Suppressor macrophage treated with lipopolysaccharide for 4 hours (primary cell): ENCODE measurements at regions not wholly inside any gene's neighbourhood (a gene's known extent, or its start where the extent isn't known, plus 50 kb on each side); places are given as distances from the start of the nearest gene placed in this dataset.
"Not testable (repeated sequence)": the region's sequence is repeated elsewhere in the genome, so short reads cannot be mapped to it uniquely, and the experiment has no call there.

Source experiments
- DNase-seq: peaks from one replicate; pipeline ENCODE4 v3.0.0-alpha.2; 2020

- no peak for DNase-seq
Measured at GRCh38 chr6:140401761-140402160, 1027.3 kb upstream of the CITED2 start.

GRCh38 chr6:140398076-140398475 lies 1023.6 kb upstream of the CITED2 start:
- DNase-seq: no peak

GRCh38 chr6:140397106-140397505 lies 1022.7 kb upstream of the CITED2 start:
- no peak for DNase-seq

DNA sequence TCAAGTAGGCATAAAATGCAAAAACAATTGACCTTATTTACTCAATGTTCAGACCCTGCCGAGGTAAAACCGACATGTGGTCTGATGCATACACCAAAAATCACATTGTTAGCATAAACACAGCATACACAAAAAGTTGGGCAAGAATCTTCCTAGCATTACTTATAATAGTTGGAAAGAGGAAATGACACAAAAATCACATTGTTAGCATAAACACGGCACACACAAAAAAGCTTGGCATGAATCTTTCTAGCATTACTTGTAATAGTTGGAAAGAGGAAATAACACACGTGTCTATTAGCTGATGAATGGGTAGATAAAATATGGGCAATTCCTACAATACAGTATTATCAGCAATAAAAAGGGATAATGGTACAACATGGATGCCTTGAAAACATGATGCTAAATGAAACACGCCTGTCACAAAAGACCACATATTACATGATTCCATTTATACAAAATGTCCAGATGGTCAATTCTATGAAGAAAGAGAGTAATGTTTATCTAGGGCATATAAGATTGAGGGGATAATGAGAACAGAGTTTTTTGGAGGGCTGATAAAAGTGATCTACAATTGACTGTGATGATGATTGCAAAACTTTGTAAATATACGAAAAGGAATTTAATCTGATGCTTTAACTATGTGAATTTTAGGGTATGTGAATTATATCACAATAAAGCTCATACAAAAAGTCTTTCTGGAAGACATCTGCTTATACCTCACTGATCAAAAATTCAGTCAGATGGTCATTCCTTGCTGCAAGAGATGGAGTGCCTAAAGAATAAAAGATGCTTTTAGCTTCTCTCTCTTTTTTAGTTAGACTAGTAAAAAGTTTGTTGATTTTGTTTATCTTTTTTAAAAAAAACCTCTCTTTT lies 1019.5 kb upstream of the CITED2 start:
- peak; percentile 62 for DNase-seq

GRCh38 chr6:140388815-140389214 lies 1014.4 kb upstream of the CITED2 start:
- no peak for DNase-seq

GRCh38 chr6:140388192-140388802 lies 1013.8 kb upstream of the CITED2 start:
- DNase-seq: no peak

DNA sequence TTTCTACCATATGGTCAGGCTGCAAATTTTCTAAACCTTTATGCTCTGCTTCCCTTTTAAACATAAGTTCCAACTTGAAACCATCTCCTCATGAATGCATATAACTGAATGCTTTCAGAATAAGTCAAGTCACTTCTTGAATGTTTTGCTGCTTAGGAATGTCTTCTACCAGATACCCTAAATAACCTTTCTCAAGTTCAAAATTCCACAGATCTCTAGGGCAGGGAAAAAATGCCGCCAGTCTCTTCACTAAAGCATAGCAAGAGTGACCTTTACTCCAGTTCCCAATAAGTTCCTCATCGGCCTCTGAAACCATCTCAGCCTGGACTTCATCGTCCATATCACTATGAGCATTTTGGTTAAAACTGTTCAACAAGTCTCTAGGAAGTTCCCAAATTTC lies 1011.2 kb upstream of the CITED2 start:
- no peak for DNase-seq

DNA sequence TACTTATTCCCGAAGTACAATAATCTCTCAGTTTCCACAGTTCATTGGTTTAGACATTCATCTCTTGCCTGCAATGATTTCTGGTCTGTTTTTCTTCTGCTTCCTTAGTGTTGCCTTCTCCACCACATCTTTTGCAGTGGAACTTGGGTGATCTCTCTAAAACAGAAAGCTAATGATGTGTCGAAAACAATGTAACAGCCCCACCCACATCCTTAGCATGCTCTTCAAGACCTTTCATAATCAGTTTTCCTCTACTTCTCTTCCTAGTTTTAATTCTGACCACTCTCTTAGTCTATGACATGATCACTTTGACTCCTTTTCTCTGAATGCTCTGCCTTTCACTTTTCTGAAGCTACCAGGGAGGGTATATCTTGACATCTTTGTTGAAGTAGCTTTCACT lies 1007.9 kb upstream of the CITED2 start:
- DNase-seq: peak; percentile 45

- peak; percentile 8 for DNase-seq
Measured at GRCh38 chr6:140380427-140381218, 1006.2 kb upstream of the CITED2 start.

GRCh38 chr6:140379919-140380318 lies 1005.5 kb upstream of the CITED2 start:
- DNase-seq: no peak

- no peak for DNase-seq
Measured at GRCh38 chr6:140376209-140376608, 1001.8 kb upstream of the CITED2 start.

DNA sequence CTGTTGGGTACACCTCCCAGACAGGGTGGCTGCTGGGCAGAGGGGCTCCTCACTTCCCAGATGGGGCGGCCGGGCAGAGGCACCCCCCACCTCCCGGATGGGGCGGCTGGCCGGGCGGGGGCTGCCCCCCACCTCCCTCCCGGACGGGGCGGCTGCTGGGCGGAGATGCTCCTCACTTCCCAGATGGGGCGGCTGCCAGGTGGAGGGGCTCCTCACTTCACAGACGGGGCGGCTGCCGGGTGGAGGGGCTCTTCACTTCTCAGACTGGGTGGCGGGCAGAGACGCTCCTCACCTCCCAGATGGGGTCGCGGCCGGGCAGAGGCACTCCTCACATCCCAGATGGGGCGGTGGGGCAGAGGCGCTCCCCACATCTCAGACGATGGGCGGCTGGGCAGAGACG lies 999.3 kb upstream of the CITED2 start:
- DNase-seq: not testable (repeated sequence)

- DNase-seq: no peak
Measured at GRCh38 chr6:140372064-140372463, 997.6 kb upstream of the CITED2 start.

- DNase-seq: no peak
Measured at GRCh38 chr6:140370976-140371870, 996.8 kb upstream of the CITED2 start.

GRCh38 chr6:140370441-140370840 lies 996.0 kb upstream of the CITED2 start:
- no peak for DNase-seq

DNA sequence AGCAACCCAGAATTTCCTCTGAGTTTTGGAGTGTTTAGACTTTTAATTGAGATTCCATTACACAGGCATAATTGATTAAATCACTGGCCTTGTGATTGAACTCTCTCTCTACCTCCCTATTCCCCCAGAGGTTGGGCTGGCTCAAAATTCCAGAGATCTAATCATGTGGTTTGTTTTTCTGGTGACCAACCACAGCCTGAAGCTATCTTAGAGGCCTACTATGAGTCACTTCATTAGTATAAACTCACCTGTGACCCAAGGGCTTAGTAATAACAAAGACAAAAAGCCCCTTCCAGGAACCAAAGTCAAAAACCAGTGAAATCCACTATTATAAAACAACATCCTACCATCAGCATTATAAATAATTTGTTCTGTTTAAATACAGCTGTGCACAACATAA lies 992.5 kb upstream of the CITED2 start:
- no peak for DNase-seq

- no peak for DNase-seq
Measured at GRCh38 chr6:140364916-140365315, 990.5 kb upstream of the CITED2 start.

DNA sequence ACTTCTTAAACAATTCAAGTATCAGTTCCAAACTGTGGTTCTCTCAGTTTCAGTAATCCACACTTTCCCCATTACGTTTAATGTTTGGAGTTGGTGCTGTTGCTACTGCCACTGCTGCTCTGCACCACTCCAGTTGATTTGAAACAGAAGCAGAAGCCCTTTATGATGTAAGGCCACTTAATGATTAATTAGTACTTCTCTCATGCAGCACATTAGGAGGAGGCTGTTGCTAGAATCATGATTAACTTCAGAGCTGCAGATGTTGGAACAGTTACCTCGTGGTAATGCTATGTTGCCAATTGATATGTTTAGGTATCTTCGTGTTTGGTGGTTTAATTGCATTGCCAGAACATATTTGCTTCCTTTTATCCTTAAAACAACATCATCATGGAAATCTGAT lies 986.2 kb upstream of the CITED2 start:
- no peak for DNase-seq

DNA sequence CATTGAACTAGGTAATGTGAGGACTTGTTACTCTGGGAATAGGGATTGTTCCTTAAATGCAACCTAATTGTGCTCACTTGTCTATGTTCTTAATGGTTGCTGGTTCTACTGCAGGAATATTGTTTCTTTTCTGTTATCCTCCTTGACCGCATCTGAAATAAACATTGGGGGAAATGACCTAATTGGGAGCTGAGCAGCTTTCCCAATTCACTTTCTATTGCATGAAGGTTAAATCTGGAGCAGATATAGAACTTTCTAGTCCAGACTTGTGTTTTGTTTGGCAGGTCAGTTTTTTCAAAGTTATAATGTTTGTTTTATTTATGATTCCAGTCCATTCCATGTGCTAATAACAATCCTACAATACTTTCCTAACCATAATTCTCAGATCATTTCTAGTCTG lies 981.0 kb upstream of the CITED2 start:
- no peak for DNase-seq

DNA sequence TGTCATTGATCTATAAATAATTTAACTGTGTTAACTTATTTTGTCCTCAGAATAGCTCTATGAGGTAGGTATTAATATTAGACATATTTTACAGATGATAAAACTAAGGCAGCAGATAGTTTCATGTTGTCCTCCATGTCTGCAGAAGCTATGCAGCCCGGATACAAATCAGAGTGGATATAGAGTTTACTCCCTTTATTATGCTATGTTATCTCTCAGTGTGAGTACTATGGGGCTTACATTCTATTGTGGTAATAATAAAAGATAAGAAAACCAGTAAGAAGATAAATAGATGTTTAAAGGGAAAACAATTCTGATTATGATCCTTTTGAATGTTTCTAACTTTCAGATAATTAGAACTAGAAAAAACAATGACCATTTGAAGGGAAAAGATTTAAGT lies 979.8 kb upstream of the CITED2 start:
- no peak for DNase-seq

DNA sequence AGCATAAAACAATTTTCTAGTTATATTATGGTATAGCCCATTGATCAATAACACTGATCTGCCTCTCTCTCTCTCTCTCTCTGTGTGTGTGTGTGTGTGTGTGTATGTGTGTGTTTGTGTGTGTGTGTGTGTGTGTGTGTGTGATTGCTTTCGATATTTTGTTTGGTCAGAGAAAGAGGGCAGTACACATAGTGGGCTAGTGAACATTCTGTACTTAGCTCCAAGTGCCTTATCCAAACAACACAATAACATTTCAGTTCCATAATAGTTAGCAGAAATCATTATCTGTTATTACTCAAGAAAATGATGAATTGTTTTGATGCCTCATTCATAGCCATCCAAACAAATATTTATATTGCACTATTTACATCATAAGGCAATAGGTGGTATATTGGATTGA lies 979.1 kb upstream of the CITED2 start:
- DNase-seq: no peak

DNA sequence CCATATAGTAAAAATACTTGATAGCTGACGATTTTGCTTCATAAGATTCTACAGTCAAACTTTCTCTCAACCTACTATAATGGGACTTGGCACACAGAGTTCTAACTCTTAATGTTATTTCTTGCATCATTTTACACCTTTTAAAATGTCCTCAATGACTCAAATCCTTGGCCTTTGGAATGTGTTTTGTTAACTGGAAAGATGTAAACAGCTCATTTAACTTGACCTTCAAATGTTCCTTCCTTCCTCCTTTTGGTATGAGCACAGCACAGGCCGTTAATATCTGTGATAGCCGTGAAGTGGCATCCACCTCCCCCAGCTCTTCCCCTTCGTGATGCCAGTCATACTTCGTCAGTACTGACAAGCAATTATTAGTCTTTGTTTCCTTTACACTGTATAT lies 972.0 kb upstream of the CITED2 start:
- peak; percentile 1 for DNase-seq

DNA sequence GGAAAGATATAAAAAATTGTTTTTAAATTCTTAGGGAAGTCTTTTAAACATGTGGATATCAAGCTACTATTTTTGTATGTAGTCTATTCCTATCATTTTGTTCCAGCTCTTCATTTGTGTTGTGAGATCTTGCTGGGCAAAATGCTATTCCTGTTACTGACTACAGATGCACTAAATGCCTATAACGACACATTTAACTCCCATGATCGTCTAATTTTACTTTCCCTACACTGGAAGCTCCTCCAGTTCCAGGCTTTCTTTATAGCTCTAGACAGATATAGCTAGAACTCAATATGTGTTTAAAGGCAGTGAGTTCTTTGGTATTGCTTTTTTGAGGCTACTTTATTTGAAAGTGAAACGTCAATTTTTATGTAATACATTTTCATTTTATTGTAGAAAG lies 971.5 kb upstream of the CITED2 start:
- no peak for DNase-seq
